Hematopoietic multipotent progenitor cell treated with erythropoietin and hydrocortisone succinate and interleukin-3 and kit ligand, for 8 days (in vitro differentiated cells): ENCODE measurements at regions not wholly inside any gene's neighbourhood (a gene's known extent, or its start where the extent isn't known, plus 50 kb on each side); places are given as distances from the start of the nearest gene placed in this dataset.

Source experiments
- DNase-seq: peaks from one replicate; pipeline ENCODE4 v3.0.0-alpha.2; 2015

- DNase-seq = no peak
These were observed 59.0 kb downstream of the ING2 start for GRCh38 chr4:183563874-183564273.

DNA sequence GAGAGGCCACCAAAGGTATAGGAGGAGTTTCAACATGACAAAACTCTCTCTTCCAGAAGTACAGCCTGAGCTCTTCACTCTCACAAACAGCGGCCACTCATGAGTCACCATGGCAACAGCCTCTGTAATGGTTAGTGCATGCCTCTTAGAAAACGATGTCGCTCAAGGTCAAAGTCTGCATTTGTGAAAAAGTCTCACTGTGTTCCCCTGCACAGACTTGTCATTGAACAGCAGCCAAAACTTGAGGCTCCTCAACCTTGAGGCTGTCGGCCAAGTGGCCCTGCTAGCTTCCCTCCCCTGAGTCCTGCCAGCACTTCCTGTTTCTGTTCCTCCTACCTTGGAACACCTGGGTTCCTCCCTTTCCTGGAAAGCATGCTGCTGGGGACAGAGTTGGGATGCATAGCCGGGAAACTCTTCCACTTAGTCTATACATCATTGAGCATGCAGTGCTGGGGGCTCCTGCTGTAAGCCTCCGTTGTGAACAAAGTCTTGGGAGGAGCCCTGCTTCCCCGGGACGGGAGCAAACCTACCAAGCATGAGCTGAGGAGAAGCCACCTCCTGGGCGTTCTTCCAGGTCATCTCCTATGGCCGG is 66.6 kb downstream of the ING2 start:
- no peak for DNase-seq

DNA sequence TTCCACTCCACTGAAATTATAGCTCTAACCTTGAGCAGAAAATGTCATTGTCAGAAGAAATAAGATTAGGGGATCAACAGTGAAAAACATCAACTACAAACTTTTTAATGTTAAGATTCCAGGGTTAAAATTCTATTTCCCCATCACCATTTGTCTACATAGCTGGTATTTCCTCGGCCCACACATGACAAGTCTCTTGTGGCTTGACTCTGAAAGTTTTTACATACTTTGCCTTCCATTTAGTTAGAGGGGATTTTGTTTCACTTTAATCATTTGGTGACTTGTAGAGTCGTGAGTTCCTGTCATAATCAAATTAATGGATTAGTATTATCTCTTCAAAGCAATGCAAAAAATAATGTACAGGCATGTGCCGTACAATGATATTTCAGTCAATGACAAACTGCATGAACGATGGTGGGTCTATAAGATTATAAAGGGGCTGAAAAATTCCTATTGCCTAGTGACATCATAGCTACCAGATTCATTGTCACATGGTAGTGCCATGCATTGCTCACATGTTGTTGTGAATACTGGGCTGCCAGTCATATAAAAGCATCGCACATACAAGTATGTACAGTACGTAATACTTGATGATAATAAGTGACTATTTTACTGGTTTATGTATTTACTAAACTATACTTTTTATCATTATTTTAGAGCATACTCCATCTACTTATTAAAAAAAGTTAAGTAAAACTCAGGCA is 72.0 kb downstream of the ING2 start:
- DNase-seq = no peak

GRCh38 chr4:183580370-183580769 is 75.5 kb downstream of the ING2 start:
- DNase-seq = peak; percentile 44

GRCh38 chr4:183580849-183581248 is 76.0 kb downstream of the ING2 start:
- no peak for DNase-seq

DNA sequence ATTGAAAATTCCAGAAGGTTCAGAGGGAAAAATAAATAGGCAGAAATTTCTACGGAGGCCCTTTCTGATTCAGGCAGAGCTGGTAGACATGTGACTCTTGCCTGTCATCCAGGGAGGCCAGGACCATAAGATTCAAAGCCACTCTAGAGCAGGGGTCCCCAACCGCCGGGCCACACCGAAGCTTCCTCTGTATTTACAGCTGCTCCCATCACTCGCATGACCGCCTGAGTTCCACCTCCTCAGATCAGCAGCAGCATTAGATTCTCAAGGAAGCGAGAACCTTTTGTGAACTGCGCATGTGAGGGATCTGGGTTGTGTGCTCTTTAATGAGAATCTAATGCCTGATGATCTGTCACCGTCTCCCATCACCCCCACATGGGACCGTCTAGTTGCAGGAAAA is 72.2 kb downstream of the RWDD4 start:
- no peak for DNase-seq

DNA sequence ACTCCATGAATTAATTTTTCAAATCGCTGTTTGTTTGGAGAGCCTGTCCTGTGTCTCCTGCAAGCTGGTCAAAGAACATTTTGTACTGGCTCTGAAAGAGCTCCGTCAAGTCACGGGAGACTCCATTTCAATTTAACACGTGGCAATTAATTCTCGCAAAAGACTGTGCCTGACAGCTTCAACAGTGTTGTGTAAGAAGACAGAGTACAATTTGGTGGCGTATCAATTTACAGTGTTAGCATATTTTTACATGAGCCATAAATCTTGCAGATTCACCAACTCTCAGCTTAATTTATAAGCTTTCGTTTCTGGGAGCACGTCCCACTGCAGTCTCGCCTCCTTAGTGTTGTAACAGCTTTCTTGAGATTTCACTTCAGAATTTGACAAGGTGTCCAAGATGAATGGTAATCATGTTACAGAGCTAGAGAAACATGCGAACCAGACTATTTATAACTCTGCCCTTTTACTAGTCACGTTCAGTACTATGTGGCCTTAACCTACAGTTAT is 70.8 kb downstream of the RWDD4 start:
- no peak for DNase-seq

DNA sequence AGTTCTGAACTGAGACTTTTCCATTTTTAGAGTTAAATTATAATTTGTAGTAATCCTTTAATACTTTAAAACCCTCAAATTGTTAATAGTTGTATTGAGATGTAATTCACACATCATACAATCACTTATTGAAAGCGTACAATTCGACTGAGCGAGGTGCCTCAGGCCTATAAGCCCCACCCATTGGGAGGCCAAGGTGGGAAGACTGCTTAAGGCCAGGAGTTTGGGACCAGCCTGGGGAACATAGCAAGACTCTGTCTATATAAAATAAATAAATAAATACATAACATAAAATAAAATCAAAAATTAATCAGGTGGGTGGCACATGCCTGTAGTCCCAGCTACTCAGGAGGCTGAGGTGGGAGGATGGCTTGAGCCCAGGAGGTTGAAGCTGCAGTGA is 70.3 kb downstream of the RWDD4 start:
- no peak for DNase-seq

DNA sequence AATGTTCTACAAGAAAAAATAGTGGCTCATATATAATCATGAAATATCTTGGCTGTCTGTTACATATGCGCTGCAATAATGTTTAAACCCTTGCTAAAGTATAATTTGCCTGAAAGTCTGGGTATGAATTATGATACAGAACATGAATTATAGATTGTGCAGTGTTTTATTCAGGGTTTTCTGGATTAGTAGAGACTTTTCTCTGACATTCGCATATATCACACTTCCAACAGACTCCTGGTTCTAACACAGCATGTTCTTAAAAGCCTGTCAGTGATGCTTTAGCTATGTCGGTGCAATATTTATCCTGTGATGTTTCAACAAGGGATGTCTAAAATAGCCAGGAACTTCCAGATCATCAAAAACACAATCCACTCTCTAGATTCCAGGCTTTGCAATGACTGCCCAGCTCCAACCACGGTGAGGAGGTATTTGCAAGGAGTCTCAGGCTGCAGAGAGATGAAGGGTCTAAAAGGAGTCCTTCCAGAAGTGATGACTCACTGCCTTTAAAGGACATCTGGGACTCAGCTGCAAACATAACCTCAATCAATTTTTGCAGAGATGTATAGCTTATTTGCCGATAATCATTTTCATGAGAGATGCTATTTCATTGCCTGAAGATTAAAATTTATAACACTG is 69.4 kb downstream of the RWDD4 start:
- no peak for DNase-seq
